Sigmoid colon (tissue), 6 donors: ENCODE measurements at regions not wholly inside any gene's neighbourhood (a gene's known extent, or its start where the extent isn't known, plus 50 kb on each side); places are given as distances from the start of the nearest gene placed in this dataset.

Experiments
- DNase-seq: peaks from one replicate; pipeline ENCODE4 v3.0.0-alpha.2; 2019
- H3K27ac ChIP-seq, 4 donors: fragments of 200-600 bp; sonication (generic); one replicate each; pipeline ENCODE4 v1.5.1; 2016 to 2019; ENCODE audit warnings: mild to moderate bottlenecking in 1 of 4
- H3K27me3 ChIP-seq, 3 donors: fragments of 200-600 bp; sonication (generic); one replicate each; pipeline ENCODE4 v1.5.1; 2019; ENCODE audit warnings: mild to moderate bottlenecking in 1 of 3
- H3K36me3 ChIP-seq, 4 donors: fragments of 200-600 bp; sonication (generic); one replicate each; pipeline ENCODE4 v1.5.1; 2016 to 2019
- H3K4me1 ChIP-seq, 4 donors: fragments of 200-600 bp; sonication (generic); one replicate each; pipeline ENCODE4 v1.5.1; 2017 to 2019
- H3K4me3 ChIP-seq, 4 donors: fragments of 200-600 bp; sonication (generic); one replicate each; pipeline ENCODE4 v1.5.1; 2017 to 2019; ENCODE audit warnings: mild to moderate bottlenecking in 2 of 4, moderate library complexity in 1 of 4
- H3K9me3 ChIP-seq, 4 donors: fragments of 200-600 bp in 3 of 4; sonication (generic) in 3 of 4; one replicate each; pipeline versions ENCODE4 v1.5.1 to v1.6.1; 2013 to 2019
- CTCF ChIP-seq, 4 experiments: fragments of 450-650 bp in 3 of 4; fragments of 200-600 bp in 1 of 4; IDR thresholded peaks; one replicate each; pipeline ENCODE4 v1.5.1; 2016 to 2019; ENCODE audit warnings: antibody characterized with exemption in 4 of 4, mild to moderate bottlenecking in 3 of 4, moderate library complexity in 2 of 4
- EP300 ChIP-seq, 4 donors: sonication (generic); formaldehyde crosslinking; IDR thresholded peaks; one replicate each; pipeline ENCODE4 v1.6.1; 2017; ENCODE audit warnings: antibody characterized with exemption in 4 of 4
- POLR2A ChIP-seq, 2 donors: fragments of 450-650 bp; IDR thresholded peaks; one replicate each; pipeline ENCODE4 v1.6.1; 2016; ENCODE audit warnings: antibody characterized with exemption in 2 of 2, mild to moderate bottlenecking in 2 of 2, moderate library complexity in 2 of 2
- POLR2AphosphoS5 ChIP-seq, 4 donors: sonication (generic); formaldehyde crosslinking; IDR thresholded peaks; one replicate each; pipeline ENCODE4 v1.6.1; 2017; ENCODE audit warnings: antibody characterized with exemption in 4 of 4
- WGBS, 2 donors: extraction: QIAGEN DNeasy Blood & Tissue Kit; methylation state at CpG; one replicate each; pipeline ENCODE4 v1.1.7; 2013; 5-methylcytosine and 5-hydroxymethylcytosine counted together
- intact Hi-C: fragments of 100-400 bp; cut with DNase I; formaldehyde crosslinking; loops from one replicate; pipeline ENCODE4 v1.15.1; 2023
- donor health status: healthy with polysubstance abuse.
- donor health status: healthy.

GRCh38 chr5:133681896-133682295 is 69.6 kb upstream of the FSTL4 start:
- TF ChIP-seq CTCF (IDR thresholded peaks at IDR 0.05), result no peak
- no peak for TF ChIP-seq EP300 (IDR thresholded peaks at IDR 0.05)
- TF ChIP-seq POLR2AphosphoS5 (IDR thresholded peaks at IDR 0.05), result no peak
- DNase-seq, result peak; percentile 21
- no peaks in the 10 kb centered on the region for H3K36me3 ChIP-seq
- intact Hi-C loops, result no loop called here
- no peak overlapping the region for H3K4me3 ChIP-seq
- H3K27ac ChIP-seq, result no peak overlapping the region
- 59 to 83% methylated on average over 2 of the region's 2 CpGs for WGBS, 2 donors
- no peaks in the 10 kb centered on the region for H3K9me3 ChIP-seq
- H3K4me1 ChIP-seq, result no peaks in the 10 kb centered on the region
- peaks cover 0 to 7% (median 0%) of the 10 kb centered on the region in 3 donors for H3K27me3 ChIP-seq

DNA sequence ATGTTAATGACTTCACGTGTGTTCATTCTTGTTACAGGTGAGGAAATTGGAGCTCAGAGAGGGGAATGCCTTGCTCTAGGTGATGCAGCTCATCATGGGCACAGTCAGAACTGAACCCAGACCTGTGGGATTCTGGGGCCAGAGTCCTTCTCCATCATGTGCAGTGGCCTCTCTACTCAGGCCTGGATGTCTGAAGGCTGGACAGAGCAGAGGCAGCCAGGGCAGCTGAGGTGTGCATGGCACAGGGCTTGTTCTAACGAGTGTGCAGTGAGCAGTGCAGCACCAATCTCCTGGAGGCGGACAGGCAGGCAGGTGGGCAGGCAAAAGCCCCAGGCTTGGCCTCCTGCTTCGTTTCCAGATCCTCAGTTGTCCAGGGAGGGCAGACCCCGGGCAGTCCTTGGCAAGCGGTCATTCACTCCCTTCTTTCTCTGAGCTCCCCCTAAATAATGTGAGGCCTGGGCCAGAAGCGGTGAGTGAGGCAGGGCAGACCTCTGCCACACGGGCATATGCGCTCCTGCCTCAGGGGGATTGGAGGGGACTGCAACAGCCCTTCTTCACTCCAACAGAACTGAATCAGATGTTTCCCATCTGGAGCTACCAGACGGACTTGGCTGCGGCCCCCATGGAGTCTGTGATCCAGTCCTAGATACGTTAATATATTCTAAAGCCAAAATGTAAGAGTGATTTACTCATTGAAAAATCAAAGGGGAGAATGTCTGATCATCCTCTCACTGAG is 68.7 kb upstream of the FSTL4 start:
- Histone ChIP-seq H3K27ac (no peak overlapping the region), H3K4me3 (no peak overlapping the region), H3K4me1 (no peaks in the 10 kb centered on the region), H3K36me3 (no peaks in the 10 kb centered on the region), H3K27me3 (peaks cover 0 to 5% (median 0%) of the 10 kb centered on the region in 3 donors), H3K9me3 (no peaks in the 10 kb centered on the region)
- TF ChIP-seq POLR2AphosphoS5 (IDR thresholded peaks at IDR 0.05), result no peak
- TF ChIP-seq POLR2A (IDR thresholded peaks at IDR 0.05), result no peak
- TF ChIP-seq EP300 (IDR thresholded peaks at IDR 0.05), result no peak
- no peak for TF ChIP-seq CTCF (IDR thresholded peaks at IDR 0.05)
- DNase-seq, result peak; percentile 26
- 73 to 74% methylated on average over 12 of the region's 12 CpGs for WGBS, 2 donors
- intact Hi-C loops, result no loop called here

DNA sequence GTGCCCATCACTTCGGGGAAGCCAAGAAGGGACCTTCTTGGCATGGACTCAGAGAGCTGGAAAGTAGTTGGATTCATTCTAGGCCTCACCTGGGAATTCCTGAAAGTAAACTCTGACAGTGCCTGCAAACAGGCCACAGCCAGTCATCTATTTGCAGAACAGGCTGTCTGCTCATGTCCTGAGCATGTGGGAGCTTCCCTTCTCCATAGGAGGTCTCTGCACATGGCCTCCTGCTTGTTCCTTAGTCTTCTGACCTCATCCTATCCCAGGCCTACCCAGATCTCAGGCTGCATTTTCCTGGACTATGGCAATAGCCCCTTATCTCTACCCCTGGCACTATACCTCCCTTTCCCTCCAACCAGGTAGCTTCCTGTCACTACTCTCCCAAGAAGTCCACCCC is 67.2 kb upstream of the FSTL4 start:
- H3K4me3 ChIP-seq, result no peak overlapping the region
- no peak for TF ChIP-seq EP300 (IDR thresholded peaks at IDR 0.05)
- no peaks in the 10 kb centered on the region for H3K36me3 ChIP-seq
- intact Hi-C loops, result no loop called here
- peaks cover 0 to 5% (median 0%) of the 10 kb centered on the region in 3 donors for H3K27me3 ChIP-seq
- DNase-seq, result peak; percentile 6
- 73 to 86% methylated on average over 1 of the region's 1 CpG for WGBS, 2 donors
- H3K4me1 ChIP-seq, result no peaks in the 10 kb centered on the region
- H3K27ac ChIP-seq, result no peak overlapping the region
- no peaks in the 10 kb centered on the region for H3K9me3 ChIP-seq

GRCh38 chr5:133675376-133676154 is 63.2 kb upstream of the FSTL4 start:
- TF ChIP-seq POLR2A (IDR thresholded peaks at IDR 0.05) (no peak), POLR2AphosphoS5 (IDR thresholded peaks at IDR 0.05) (no peak), CTCF (IDR thresholded peaks at IDR 0.05) (no peak), EP300 (IDR thresholded peaks at IDR 0.05) (no peak)
- intact Hi-C loops, result no loop called here

GRCh38 chr5:133670336-133670735 is 58.0 kb upstream of the FSTL4 start:
- 70 to 95% methylated on average over 2 of the region's 2 CpGs for WGBS, 2 donors
- Histone ChIP-seq H3K4me1 (no peaks in the 10 kb centered on the region), H3K27me3 (no peaks in the 10 kb centered on the region), H3K4me3 (no peak overlapping the region), H3K9me3 (peaks cover 0 to 2% (median 0%) of the 10 kb centered on the region in 4 donors), H3K27ac (no peak overlapping the region), H3K36me3 (no peaks in the 10 kb centered on the region)
- TF ChIP-seq CTCF (IDR thresholded peaks at IDR 0.05) (no peak), POLR2A (IDR thresholded peaks at IDR 0.05) (no peak), EP300 (IDR thresholded peaks at IDR 0.05) (no peak), POLR2AphosphoS5 (IDR thresholded peaks at IDR 0.05) (no peak)
- intact Hi-C loops, result no loop called here
- no peak for DNase-seq

More at GRCh38 chr5:133675376-133676154, 63.2 kb upstream of the FSTL4 start:
- 72 to 80% methylated on average over 13 of the region's 13 CpGs for WGBS, 2 donors
- H3K4me1 ChIP-seq, result no peaks in the 10 kb centered on the region
- H3K9me3 ChIP-seq, result no peaks in the 10 kb centered on the region
- H3K27ac ChIP-seq, result no peak overlapping the region
- DNase-seq, result peak; percentile 27
- H3K27me3 ChIP-seq, result no peaks in the 10 kb centered on the region
- no peaks in the 10 kb centered on the region for H3K36me3 ChIP-seq
- no peak overlapping the region for H3K4me3 ChIP-seq
